HG02642 (cell line): ENCODE measurements at regions not wholly inside any gene's neighbourhood (a gene's known extent, or its start where the extent isn't known, plus 50 kb on each side); places are given as distances from the start of the nearest gene placed in this dataset.
"Not testable (repeated sequence)": the region's sequence is repeated elsewhere in the genome, so short reads cannot be mapped to it uniquely, and the experiment has no call there.

Source experiments
- ATAC-seq: cut with Tn5 transposase; IDR thresholded peaks from one replicate; pipeline ENCODE4 v1.9.1; 2021; ENCODE audit warnings: mild to moderate bottlenecking; ENCODE audit not compliant: unreplicated experiment, poor library complexity

DNA sequence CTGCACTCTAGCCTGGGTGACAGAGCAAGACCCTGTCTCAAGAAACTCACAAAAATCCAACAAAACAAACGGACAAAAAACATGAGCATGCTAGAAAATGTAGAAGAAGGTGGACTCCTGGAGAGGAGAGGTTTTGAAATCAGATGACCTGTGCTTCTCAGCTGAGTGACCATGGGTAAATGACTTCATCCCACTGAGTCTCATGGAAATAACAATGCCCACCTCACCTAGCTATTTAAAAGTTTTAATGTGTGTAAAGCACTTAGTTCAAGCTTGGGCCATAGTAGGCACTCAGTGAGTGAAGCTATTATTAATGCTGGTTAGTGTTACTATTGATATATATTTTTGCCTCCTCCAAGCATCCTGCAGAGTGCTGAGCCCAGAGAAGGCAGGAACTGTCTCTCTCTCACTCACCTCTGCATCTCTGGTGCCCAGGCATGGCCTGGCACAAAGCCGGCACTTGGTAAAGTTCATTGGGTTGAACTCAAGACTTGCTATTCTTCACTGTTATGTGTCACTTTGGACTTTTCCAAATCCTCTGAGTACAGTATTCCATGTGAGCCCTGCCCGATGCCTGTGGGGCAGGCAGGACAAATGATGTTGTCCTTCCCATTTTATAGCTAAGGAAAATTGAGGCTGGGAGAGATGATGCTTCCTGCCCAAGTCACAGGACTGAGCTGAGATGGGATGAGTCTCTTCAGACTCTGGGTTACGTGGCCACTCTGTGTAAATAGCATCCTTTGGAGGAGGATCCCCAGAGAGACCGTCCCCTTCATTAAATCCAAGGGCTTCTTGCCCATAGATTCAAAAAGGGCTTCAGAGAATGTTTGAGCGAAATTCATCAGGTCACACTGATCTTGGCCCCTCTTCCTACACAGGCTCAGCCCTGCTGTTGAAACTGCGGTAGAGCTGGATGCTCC lies 81.4 kb upstream of the EMX2 start:
- no peak for ATAC-seq

- ATAC-seq: no peak
Measured at GRCh38 chr10:117458571-117458970, 83.3 kb upstream of the PDZD8 start.

GRCh38 chr10:117457932-117458331 lies 82.7 kb upstream of the PDZD8 start:
- no peak for ATAC-seq

DNA sequence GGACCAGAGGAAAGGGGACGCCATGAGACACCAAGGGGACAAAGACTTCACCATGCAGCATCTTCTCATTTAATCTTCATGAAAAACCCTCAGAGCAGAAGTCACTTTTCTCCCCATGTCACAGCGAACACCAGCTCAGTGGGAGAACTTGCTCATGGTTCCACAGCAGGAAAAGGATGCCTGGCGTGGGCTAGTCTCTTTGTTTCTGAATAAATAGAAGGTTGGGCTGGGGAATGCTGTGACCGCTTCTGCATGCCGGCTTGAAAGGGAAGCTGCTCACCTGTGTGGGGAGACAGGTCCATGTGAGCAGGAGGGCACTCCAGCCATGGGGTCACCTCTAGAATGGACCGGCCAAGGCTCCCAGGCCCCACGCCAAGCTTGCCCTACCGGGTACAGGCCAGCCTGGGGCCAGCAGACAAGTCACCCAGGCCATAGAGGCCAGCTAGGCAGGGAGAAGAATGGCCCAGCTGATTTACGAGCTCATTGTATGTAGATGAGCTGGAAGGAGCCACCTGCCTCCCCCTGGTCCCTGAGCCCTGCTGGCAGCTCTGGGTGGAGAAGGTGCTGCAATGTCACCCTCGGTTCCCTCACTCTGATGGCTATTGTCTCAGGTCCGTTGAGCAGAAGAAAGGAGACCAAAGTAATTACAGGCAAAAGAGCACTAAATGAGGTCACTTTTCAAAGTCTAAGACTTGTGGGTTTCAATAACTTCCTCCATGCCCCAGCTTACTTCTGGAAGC lies 82.0 kb upstream of the PDZD8 start:
- no peak for ATAC-seq

DNA sequence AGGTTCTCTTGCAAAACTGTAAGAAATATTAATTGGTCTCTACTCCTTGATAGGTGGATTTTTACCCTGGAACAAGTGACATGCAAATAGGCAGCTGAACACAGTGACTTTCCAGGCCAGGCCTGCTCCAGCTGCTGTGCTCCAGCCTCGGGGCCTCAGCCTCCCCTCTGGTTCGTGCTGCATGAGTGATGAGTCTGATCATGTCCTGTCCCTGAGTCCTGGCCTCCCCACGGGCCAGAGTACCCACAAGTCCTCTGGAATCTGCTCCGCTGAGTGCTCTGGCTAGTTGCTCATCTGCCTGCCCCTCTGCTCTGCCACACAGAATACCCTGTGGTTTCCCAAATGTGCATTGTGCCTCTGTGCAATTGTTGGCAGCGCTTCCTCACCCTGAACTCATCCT lies 80.1 kb upstream of the PDZD8 start:
- no peak for ATAC-seq

- ATAC-seq: no peak
Measured at GRCh38 chr10:117454502-117454901, 79.3 kb upstream of the PDZD8 start.

DNA sequence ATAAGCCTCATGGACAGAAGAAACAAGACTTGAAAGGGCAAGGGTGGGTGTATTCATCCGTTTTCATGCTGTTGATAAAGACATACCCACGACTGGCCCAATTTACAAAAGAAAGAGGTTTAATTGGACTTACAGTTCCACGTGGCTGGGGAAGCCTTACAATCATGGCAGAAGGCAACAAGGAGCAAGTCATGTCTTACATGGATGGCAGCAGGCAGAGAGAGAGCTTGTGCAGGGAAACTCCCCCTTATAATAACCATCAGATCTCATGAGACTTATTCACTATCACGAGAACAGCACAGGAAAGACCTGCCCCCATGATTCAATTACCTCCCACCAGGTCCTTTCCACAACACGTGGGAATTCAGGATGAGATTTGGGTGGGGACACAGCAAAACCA lies 78.2 kb upstream of the PDZD8 start:
- not testable (repeated sequence) for ATAC-seq

DNA sequence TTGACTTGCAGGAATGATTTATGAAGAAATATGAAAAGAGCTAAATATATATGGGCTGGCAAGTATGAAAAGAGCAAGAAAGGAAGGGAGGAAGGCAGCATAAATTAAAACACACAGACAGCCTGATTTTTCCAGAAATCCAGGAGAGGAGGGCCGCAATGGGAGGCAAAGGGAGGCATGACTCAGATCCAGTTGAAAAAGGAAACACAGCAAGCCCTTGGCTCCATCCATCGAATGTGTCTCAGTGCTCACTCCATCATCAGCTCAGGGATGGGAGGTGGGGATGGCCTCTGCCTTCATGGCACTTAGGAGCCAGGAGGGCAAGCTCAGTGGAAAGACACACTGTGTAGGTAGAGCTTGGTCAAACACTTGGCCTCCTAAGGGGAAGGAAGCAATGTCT lies 75.7 kb upstream of the PDZD8 start:
- ATAC-seq: no peak

DNA sequence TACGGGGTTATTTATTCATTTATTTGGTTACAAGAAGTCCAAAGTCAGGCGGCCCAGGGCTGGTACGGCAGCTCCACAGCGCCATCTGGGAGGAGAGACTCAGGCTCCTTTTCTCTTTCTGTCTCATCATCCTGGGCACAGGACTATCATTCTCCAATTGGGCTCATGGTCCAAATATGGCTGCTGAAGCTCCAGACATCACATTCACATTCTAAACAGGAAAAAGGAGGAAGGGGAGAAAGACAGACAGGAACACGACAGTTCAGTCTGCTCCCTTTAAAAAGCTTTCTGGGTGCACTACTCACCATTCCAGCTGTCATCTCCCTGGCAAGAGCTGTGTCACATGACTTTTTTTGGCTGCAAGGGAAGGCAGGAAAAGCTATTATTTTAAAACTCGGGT lies 74.4 kb upstream of the PDZD8 start:
- ATAC-seq: no peak

- no peak for ATAC-seq
Measured at GRCh38 chr10:117448802-117449201, 73.6 kb upstream of the PDZD8 start.

DNA sequence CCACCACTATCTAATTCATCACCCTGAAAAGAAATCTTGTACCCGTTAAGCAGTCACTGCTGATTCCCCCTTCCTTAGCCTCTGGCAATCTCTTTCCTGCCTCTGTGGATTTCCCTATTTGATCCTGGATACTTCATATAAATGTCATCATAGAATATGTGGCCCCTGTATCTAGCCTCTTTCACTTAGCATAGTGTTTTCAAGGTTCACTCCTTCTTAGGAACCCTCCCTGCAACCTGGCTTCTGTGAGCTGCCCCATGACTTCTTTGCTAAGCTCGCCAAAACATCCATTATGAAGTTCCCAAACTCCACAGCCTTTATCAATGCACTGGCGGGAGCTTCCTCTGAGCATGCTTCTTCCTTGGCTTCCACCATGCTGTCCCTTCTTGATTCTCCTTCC lies 70.8 kb upstream of the PDZD8 start:
- no peak for ATAC-seq

GRCh38 chr10:117444497-117445040 lies 69.3 kb upstream of the PDZD8 start:
- ATAC-seq: no peak

DNA sequence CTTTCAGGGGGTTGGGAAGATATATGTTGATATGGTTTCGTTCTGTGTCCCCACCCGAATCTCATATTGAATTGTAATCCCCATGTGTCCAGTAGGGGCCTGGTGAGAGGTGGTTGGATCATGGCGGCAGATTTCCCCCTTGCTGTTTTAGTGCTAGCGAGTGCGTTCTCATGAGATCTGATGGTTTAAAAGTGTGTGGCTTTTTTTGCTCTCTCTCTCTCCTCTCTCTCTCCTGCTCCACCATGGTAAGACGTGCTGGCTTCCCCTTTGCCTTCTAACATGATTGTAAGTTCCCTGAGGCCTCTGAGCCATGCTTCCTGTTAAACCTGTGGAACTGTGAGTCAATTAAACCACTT lies 68.4 kb upstream of the PDZD8 start:
- no peak for ATAC-seq

GRCh38 chr10:117442944-117443685 lies 67.9 kb upstream of the PDZD8 start:
- peak; percentile 89 for ATAC-seq

DNA sequence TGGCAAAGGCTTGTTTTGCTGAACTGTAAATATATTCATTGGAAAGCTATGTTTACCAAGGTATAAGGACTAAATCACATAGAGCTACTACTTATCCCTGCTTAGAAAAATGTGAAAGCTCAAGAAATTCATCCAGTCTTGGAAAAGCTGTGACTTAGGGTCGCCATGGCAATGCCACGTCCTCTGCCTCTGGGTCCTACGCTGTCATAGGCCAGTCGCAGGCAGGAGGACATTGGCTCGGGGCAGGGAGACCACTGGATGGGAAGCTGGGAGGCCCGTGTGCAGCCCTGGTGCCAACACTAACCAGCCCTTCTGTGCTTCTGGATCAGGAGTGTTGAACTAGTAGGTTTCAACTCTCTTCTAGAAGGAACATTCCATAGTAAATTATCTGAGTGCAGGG lies 67.3 kb upstream of the PDZD8 start:
- ATAC-seq: peak; percentile 5

DNA sequence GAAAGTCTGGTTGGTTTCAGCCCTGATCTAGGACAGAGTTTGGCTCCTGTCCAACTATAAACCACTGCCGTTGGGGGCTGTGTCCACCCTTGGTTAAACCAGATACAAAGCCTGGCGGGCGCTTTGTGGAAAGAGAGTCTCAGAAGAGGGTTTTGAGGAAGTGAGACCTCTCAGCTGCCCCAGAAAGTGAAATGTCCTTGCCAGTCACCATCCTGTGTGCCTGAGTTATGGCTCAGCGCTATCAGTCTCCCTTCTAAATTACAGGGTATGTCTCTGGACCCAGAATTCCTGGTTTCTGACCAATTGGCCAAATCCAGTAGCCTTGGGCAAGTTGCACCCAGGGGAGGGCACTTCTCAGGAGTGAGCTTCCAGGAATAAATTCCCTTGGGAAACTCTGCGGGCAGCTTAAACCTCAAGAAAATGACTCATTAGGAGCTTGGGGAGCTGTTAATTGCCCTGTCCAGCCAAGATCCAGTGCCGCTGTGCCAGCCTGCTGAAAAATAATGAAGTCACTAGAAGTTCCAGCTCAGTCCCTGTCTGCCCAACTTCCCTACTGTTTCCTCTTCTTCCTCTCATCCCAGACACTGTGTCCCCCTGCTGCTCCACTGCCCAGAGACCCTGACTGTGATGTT lies 66.7 kb upstream of the PDZD8 start:
- ATAC-seq: peak; percentile 40

GRCh38 chr10:117441361-117441760 lies 66.1 kb upstream of the PDZD8 start:
- no peak for ATAC-seq

- ATAC-seq: no peak
Measured at GRCh38 chr10:117439243-117439912, 64.1 kb upstream of the PDZD8 start.

DNA sequence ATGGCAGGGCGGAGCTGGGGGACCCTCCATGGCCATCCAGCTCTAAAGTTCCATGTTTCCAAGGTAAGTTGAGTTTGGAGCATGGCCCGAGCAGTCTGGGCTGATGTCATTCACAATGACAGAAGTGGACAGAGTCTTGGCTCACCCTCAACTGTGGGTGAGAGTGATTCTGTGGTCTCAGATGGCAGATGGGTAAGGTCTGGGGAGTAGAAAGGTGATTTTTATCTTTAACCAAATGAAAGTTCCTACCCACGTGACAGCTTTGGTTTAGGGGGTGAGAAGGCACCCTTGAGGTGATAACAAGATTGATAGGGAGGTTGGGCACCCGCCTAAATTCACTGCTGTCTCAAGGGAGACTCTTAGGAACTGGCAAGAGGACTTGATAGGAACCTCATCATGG lies 57.6 kb upstream of the PDZD8 start:
- ATAC-seq: no peak

GRCh38 chr10:117431160-117431559 lies 55.9 kb upstream of the PDZD8 start:
- ATAC-seq: no peak
